C4-2B (cell line): ENCODE measurements at regions not wholly inside any gene's neighbourhood (a gene's known extent, or its start where the extent isn't known, plus 50 kb on each side); places are given as distances from the start of the nearest gene placed in this dataset.

Experiments used
- CTCF ChIP-seq: fragments of 450-650 bp; conservative IDR thresholded peaks from 2 replicates; pipeline ENCODE4 v1.5.1; 2017; ENCODE audit warnings: mild to moderate bottlenecking
- ZFX ChIP-seq: fragments of 450-650 bp; IDR thresholded peaks from 2 replicates; pipeline ENCODE4 v1.6.1; 2017

- TF ChIP-seq CTCF (no peak), ZFX (no peak)
These were observed 1397.6 kb downstream of the GATA3 start for GRCh38 chr10:9452056-9452455.
